GM18519 (cell line): ENCODE measurements at regions not wholly inside any gene's neighbourhood (a gene's known extent, or its start where the extent isn't known, plus 50 kb on each side); places are given as distances from the start of the nearest gene placed in this dataset.

ENCODE experiments used
- ATAC-seq: cut with Tn5 transposase; IDR thresholded peaks from one replicate; pipeline ENCODE4 v1.9.1; 2021; ENCODE audit warnings: mild to moderate bottlenecking, moderate library complexity; ENCODE audit not compliant: unreplicated experiment, low FRiP score

- ATAC-seq, result no peak
These were observed 961.6 kb upstream of the MIR17HG start for GRCh38 chr13:90385781-90386489.

DNA sequence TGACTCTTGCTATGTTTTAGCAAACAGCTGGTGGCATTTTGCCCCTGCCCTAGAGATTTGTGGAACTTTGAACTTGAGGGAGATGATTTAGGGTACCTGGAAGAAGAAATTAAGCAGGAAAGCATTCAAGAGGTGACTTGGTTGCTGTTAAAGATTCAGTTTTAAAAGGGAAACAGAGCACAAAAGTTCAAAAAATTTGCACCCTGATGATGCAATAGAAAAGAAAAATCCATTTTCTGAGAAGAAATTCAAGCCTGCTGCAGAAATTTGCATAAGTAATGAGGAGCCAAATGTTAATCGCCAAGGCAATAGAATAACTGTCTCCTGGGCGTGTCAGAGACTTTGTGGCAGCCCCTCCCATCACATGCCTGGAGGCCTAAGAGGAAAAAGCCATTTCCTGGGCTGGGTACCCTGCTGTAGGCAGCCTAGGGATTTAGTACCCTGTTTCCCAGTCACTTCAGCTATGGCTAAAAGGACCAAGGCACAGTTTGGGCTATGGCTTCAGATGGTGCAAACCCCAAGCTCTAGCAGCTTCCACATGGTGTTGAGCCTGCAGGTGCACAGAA lies 958.5 kb upstream of the MIR17HG start:
- ATAC-seq, result no peak

- ATAC-seq, result no peak
These were observed 958.0 kb upstream of the MIR17HG start for GRCh38 chr13:90389537-90389936.

DNA sequence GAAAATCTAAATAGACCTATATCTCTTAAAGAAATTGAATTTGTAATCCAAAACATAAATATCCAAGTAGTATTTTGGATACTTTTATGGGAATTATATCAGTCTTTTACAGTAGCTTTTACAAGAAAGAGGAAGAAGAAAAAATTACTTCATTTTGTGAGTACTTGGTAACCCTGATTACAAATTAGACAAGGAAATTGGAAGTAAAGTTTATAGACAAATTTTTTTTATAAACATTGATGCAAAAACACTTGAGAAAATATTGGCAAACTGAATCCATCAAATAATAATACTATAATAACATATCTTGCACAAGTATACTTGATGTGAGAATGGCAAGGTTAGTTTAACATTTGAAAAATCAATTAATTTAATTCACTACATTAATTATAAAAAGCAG lies 954.1 kb upstream of the MIR17HG start:
- ATAC-seq, result no peak

DNA sequence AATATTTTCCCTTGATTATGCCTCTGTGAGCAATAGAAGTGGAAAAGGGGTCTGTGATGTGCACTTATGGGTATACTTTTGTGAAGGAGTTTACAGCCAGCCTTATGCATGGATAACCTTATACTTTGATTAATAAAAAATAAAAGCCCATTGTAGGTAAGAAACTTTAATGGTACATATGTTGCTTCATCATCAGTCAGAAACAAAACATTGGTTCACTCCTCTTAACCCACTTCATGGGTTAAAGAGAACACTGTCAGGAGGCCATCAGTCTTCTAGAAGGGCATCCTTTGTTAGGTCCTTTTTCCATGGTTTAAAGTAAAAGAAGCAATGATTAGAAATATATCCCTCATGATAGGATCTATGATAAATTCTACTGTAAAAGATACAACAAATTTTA lies 952.1 kb upstream of the MIR17HG start:
- ATAC-seq, result no peak

GRCh38 chr13:90395846-90396245 lies 951.6 kb upstream of the MIR17HG start:
- ATAC-seq, result no peak

DNA sequence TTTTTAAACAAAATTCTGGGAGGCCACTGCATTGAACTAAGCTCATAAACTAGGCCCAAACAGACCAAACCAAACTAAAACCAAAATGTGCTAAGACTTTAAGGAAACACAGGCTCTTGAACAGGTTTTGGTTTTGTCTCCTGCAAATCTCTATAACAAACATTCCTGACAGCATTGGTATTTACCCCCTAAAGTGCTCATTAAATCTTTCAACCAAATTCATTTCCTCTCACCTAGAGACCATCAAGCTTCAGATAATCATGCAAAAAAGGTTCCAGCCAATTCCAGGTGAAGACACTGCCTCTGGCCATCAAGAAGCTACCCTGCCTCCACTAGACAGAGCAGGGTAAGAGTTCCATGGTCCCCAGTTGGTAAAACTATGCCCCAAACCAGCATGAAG lies 951.2 kb upstream of the MIR17HG start:
- ATAC-seq, result no peak

DNA sequence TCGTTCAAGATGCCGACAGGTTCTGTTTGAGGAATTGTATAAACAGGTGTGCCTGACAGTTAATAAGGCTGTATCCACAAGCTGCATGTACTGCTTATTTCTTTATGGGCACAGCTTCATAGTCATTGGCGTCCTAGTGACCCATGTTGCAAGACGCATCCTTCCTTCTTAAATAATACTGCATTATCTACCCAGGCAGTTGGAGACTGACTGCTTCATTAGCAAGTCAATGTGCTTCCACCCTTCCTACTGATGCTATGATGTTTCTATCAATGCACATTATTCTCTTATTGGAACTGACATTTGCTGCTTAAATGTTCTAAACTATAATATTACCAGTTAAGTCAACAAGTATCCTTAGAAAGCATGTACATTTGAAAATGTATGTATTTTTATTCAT lies 950.0 kb upstream of the MIR17HG start:
- no peak for ATAC-seq

DNA sequence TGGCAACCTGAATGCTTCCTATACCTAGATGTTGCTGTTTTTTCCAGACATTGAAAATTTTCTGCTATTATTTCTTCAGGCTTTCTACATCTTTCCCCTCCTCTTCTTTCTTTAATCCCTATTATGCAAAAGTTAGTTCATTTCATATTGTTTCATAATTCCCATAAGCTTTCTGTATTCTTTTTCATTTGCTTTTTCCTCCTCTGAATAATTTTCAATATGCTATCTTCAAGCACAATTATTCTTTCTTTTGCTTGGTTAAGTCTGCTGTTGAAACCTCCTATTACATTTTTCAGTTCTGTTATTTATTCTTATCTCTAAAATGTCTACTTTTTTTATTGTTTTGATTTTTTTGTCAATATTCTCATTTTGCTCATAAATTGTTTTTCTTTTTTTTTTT lies 947.1 kb upstream of the MIR17HG start:
- no peak for ATAC-seq

- ATAC-seq, result no peak
These were observed 946.3 kb upstream of the MIR17HG start for GRCh38 chr13:90401150-90401549.

DNA sequence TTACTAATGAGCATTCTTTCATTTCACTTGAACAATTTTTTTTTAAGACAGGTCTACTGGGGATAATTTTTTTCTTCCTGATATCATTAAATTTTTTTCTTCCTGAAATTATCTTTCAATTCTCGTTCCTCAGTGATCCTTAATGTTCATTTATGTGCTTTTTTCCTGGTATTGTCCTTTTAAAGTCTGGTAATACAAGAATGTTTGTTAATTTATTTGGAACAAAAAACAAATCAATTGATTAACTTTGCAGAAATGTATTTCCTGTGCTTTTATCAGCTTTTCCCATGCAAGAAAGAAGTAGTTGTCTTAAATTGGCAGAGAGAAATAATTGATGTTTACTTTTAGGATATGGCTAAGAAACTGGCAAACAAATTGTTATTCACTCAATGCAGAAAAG lies 945.4 kb upstream of the MIR17HG start:
- no peak for ATAC-seq

- no peak for ATAC-seq
These were observed 944.9 kb upstream of the MIR17HG start for GRCh38 chr13:90402613-90403012.

DNA sequence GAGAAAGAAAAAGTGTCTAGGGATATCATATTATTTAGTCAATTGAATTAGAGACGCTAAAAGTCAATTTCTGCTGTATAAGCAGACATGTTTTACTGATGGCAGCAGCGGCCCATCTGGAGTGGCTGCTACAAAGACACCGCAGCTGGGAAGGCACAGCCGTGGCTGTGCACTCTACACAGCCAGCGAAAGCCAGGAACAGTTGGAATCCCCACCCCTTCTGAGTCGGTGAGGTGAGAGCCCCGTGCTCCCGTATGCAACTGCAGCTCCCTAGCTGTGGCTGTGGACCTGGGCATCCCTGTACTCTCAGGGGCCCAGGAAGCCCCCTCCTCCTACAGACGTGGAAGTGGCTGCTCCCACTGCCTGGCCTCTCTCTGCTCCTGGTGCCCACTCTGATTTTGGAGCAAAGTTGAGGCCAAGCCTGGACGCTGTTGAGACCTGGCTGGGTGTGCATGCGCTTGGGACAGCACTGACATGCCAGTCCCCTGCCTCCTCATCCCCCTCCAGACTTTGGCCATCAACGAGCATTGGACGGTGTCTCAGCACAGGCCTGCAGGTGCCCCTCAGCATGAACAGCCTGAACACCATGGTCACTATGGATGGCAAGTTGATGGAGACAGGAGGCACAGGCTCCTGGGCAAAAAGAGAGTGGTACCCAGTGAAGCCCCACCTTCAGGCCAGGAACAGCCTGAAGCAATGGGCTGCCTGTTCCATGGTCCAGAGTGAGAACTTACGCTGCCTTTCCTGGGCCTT lies 944.0 kb upstream of the MIR17HG start:
- ATAC-seq, result no peak

GRCh38 chr13:90405301-90405700 lies 942.2 kb upstream of the MIR17HG start:
- ATAC-seq, result no peak

- no peak for ATAC-seq
These were observed 934.5 kb upstream of the MIR17HG start for GRCh38 chr13:90412980-90413379.

- ATAC-seq, result no peak
These were observed 933.9 kb upstream of the MIR17HG start for GRCh38 chr13:90413548-90413947.

DNA sequence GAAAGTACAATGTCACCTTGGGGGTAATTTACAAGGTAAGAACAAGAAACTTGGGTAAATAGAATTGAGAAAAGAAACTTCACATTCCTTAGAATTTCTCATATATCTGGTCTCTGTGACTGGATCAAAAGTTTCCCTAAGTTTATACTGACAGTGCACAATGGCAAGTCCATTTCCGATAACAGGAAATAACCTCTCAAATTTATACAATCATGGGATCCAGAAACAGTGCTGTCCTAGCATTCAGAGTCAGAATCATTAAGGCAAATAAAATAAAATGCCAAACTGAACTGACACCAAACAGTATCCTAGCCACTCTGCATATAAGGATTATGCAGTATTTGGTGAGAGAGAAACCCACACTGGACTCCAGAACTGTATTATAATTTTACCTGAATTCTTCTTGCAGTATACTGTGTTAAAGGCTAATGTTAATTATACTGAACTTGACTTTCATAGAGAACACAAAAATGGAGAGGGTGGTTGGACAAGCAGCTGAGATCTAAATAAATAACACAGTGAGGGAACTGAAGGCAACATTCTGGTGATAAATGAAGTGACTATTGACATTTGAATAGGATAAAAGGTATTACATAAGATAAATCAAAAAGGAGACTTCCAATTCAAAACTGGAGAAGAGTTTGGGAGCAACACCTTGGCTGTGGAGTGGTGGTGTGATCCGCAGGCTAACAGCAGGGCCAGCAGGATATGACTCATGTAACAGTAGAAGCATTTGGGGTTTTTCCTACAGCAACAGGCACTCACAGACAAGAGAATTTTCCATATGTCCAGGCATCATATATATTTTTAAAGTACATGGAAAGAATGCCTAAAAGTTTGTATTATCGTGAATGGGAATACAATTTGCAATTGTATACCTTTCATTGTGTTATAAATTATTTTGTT lies 932.5 kb upstream of the MIR17HG start:
- ATAC-seq, result no peak

DNA sequence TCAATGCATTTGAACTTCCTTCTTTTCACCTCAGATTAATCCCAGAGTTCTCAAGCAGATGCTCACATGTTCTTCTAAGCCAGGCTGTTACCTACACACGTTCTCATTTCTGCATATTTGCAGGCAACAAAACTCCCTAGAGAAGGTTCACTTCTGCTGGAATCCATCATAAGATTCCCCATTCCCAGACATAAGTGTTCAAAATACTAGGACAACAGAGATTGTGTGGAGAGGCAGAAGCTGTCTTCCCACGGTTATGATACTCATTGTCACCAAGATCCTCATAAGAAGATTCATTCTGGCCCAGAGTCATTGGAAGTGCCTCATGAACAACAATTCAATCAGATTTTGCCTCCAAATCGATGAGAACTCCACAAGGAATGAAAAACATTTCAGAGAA lies 931.6 kb upstream of the MIR17HG start:
- ATAC-seq, result no peak

- ATAC-seq, result no peak
These were observed 931.0 kb upstream of the MIR17HG start for GRCh38 chr13:90416519-90416918.

GRCh38 chr13:90416938-90417337 lies 930.5 kb upstream of the MIR17HG start:
- no peak for ATAC-seq

- ATAC-seq, result no peak
These were observed 926.8 kb upstream of the MIR17HG start for GRCh38 chr13:90420683-90421082.
